CD14-positive monocyte (primary cell): ENCODE measurements at regions not wholly inside any gene's neighbourhood (a gene's known extent, or its start where the extent isn't known, plus 50 kb on each side); places are given as distances from the start of the nearest gene placed in this dataset.

Experiments
- DNase-seq, 3 donors: peaks; one replicate each; pipeline ENCODE4 v3.0.0-alpha.2; 2011 to 2022
- H2AFZ ChIP-seq: 2 replicates; pipeline ENCODE4 v1.6.0; 2012; ENCODE audit warnings: mild to moderate bottlenecking, low read depth, low read length, inconsistent platforms; ENCODE audit not compliant: insufficient read depth, poor library complexity, severe bottlenecking
- H3K27ac ChIP-seq, 2 donors: 1 replicate in 1 of 2; 2 replicates in 1 of 2; pipeline ENCODE4 v1.5.1; 2012 to 2013; ENCODE audit warnings: low read length in 2 of 2, control low read depth in 1 of 2, inconsistent platforms in 1 of 2, low read depth in 1 of 2, mild to moderate bottlenecking in 1 of 2
- H3K27me3 ChIP-seq, 2 donors: one replicate each; pipeline versions ENCODE4 v1.6.0 to v1.6.1; 2011 to 2013; ENCODE audit warnings: low read length in 2 of 2; ENCODE audit not compliant: control insufficient read depth in 2 of 2, insufficient read depth in 2 of 2
- H3K36me3 ChIP-seq, 2 donors: replicated peaks in 1 of 2; 1 replicate in 1 of 2; 2 replicates in 1 of 2; pipeline versions ENCODE4 v1.5.1 to v1.6.1; 2012 to 2013; ENCODE audit warnings: low read length in 2 of 2, control low read depth in 1 of 2, inconsistent platforms in 1 of 2, mild to moderate bottlenecking in 1 of 2; ENCODE audit not compliant: insufficient read depth in 2 of 2, control insufficient read depth in 1 of 2
- H3K4me1 ChIP-seq, 2 donors: 1 replicate in 1 of 2; 2 replicates in 1 of 2; pipeline versions ENCODE4 v1.5.1 to v1.6.1; 2012 to 2013; ENCODE audit warnings: low read length in 2 of 2, control low read depth in 1 of 2, inconsistent platforms in 1 of 2, mild to moderate bottlenecking in 1 of 2, moderate library complexity in 1 of 2; ENCODE audit not compliant: insufficient read depth in 2 of 2, control insufficient read depth in 1 of 2
- H3K4me2 ChIP-seq: replicated peaks from 2 replicates; pipeline ENCODE3; 2012; ENCODE audit warnings: low read length, moderate library complexity, mild to moderate bottlenecking; ENCODE audit not compliant: poor library complexity, severe bottlenecking; ENCODE audit errors: extremely low read depth
- H3K4me3 ChIP-seq, 3 experiments: fragments of 200-600 bp in 1 of 3; sonication (generic) in 1 of 3; replicated peaks in 1 of 3; 1 replicate in 2 of 3; 2 replicates in 1 of 3; pipeline ENCODE4 v1.5.1; 2011 to 2013; ENCODE audit warnings: low read length in 3 of 3, mild to moderate bottlenecking in 3 of 3, control low read depth in 2 of 3, low read depth in 2 of 3, inconsistent platforms in 1 of 3, moderate library complexity in 1 of 3
- H3K79me2 ChIP-seq: 2 replicates; pipeline ENCODE4 v1.6.0; 2012; ENCODE audit warnings: mild to moderate bottlenecking, control low read depth, inconsistent platforms, low read length, moderate library complexity; ENCODE audit not compliant: insufficient read depth
- H3K9ac ChIP-seq: 2 replicates; pipeline ENCODE4 v1.6.0; 2017; ENCODE audit warnings: low read length, mild to moderate bottlenecking; ENCODE audit not compliant: insufficient read depth, poor library complexity, severe bottlenecking
- H3K9me3 ChIP-seq, 2 donors: replicated peaks in 1 of 2; 1 replicate in 1 of 2; 2 replicates in 1 of 2; pipeline versions ENCODE4 v1.5.1 to v1.6.1; 2012 to 2013; ENCODE audit warnings: low read length in 2 of 2, control low read depth in 1 of 2; ENCODE audit not compliant: control insufficient read depth in 1 of 2, insufficient read depth in 1 of 2
- H4K20me1 ChIP-seq: 2 replicates; pipeline ENCODE4 v1.6.0; 2012; ENCODE audit warnings: mild to moderate bottlenecking, low read length, control low read depth, moderate library complexity; ENCODE audit not compliant: insufficient read depth
- H3K27ac Mint-ChIP-seq, 7 donors: one replicate each; pipeline ENCODE4 v1.8.0; 2020; ENCODE audit warnings: mild to moderate bottlenecking in 7 of 7, mixed read lengths in 7 of 7, moderate library complexity in 6 of 7, inconsistent platforms in 2 of 7
- H3K27me3 Mint-ChIP-seq, 3 donors: one replicate each; pipeline ENCODE4 v1.8.0; 2021 to 2022; ENCODE audit warnings: low read depth in 3 of 3, mild to moderate bottlenecking in 3 of 3, mixed read lengths in 3 of 3, moderate library complexity in 3 of 3, inconsistent platforms in 1 of 3
- H3K36me3 Mint-ChIP-seq, 2 donors: one replicate each; pipeline ENCODE4 v1.8.0; 2020; ENCODE audit warnings: mixed read lengths in 2 of 2, inconsistent platforms in 1 of 2, mild to moderate bottlenecking in 1 of 2
- H3K4me1 Mint-ChIP-seq: one replicate; pipeline ENCODE4 v1.8.0; 2020; ENCODE audit warnings: mild to moderate bottlenecking, mixed read lengths
- H3K4me3 Mint-ChIP-seq, 2 donors: one replicate each; pipeline ENCODE4 v1.8.0; 2020; ENCODE audit warnings: mild to moderate bottlenecking in 2 of 2, mixed read lengths in 2 of 2, moderate library complexity in 1 of 2
- H3K9me3 Mint-ChIP-seq, 7 donors: one replicate each; pipeline ENCODE4 v1.8.0; 2020 to 2022; ENCODE audit warnings: mixed read lengths in 7 of 7, mild to moderate bottlenecking in 6 of 7, moderate library complexity in 6 of 7, inconsistent platforms in 2 of 7
- CTCF ChIP-seq: fragments of 200-600 bp; IDR thresholded peaks from one replicate; pipeline ENCODE4 v1.8.0; 2022; ENCODE audit warnings: antibody characterized with exemption, mild to moderate bottlenecking
- whole genome bisulfite sequencing: methylation state at CpG from one replicate; pipeline ENCODE4 v1.1.5; 2013; ENCODE audit warnings: missing lambda C conversion rate; ENCODE audit not compliant: insufficient coverage; 5-methylcytosine and 5-hydroxymethylcytosine counted together
- intact Hi-C, 2 donors: fragments of 100-400 bp; cut with micrococcal nuclease; formaldehyde crosslinking; loops; one replicate each; pipeline versions ENCODE4 v1.15.0 to v1.15.1; 2023

GRCh38 chr2:489084-489483, 188.1 kb downstream of the TMEM18 start:
- Histone ChIP-seq H3K27me3 (no peaks in the 10 kb centered on the region), H3K9ac (no peak overlapping the region), H3K4me1 (no peaks in the 10 kb centered on the region), H3K4me2 (no peak overlapping the region), H2AFZ (no peak overlapping the region), H3K4me3 (no peak overlapping the region), H4K20me1 (no peaks in the 10 kb centered on the region), H3K36me3 (no peaks in the 10 kb centered on the region), H3K9me3 (no peaks in the 10 kb centered on the region), H3K79me2 (no peaks in the 10 kb centered on the region), H3K27ac (no peak overlapping the region)
- no peak overlapping the region for H3K27ac Mint-ChIP-seq
- peaks cover 0 to 2% (median 0%) of the 10 kb centered on the region in 7 donors for H3K9me3 Mint-ChIP-seq
- WGBS = 84% methylated on average over 10 of the region's 14 CpGs
- no peak overlapping the region for H3K4me3 Mint-ChIP-seq
- no peak for DNase-seq
- no peaks in the 10 kb centered on the region for H3K36me3 Mint-ChIP-seq
- H3K27me3 Mint-ChIP-seq = peaks cover 0 to 2% (median 0%) of the 10 kb centered on the region in 3 donors
- no peak for TF ChIP-seq CTCF
- intact Hi-C loops = no loop called here
- H3K4me1 Mint-ChIP-seq = no peaks in the 10 kb centered on the region

- H3K4me2 ChIP-seq = no peak overlapping the region
- DNase-seq = no peak
- intact Hi-C loops = no loop called here
- no peak overlapping the region for H3K4me3 ChIP-seq
- H3K36me3 ChIP-seq = no peaks in the 10 kb centered on the region
- no peak for TF ChIP-seq CTCF
- no peak overlapping the region for H3K27ac ChIP-seq
- H3K4me1 Mint-ChIP-seq = no peaks in the 10 kb centered on the region
- H3K4me1 ChIP-seq = no peaks in the 10 kb centered on the region
- peaks cover 0 to 2% (median 0%) of the 10 kb centered on the region in 3 donors for H3K27me3 Mint-ChIP-seq
- no peak overlapping the region for H3K9ac ChIP-seq
- H3K9me3 Mint-ChIP-seq = peaks cover 0 to 2% (median 0%) of the 10 kb centered on the region in 7 donors
- H3K27ac Mint-ChIP-seq = no peak overlapping the region
- no peaks in the 10 kb centered on the region for H4K20me1 ChIP-seq
- no peaks in the 10 kb centered on the region for H3K27me3 ChIP-seq
- H3K4me3 Mint-ChIP-seq = no peak overlapping the region
- WGBS = 95% methylated on average over 25 of the region's 40 CpGs
- no peaks in the 10 kb centered on the region for H3K79me2 ChIP-seq
- H3K9me3 ChIP-seq = no peaks in the 10 kb centered on the region
- H3K36me3 Mint-ChIP-seq = no peaks in the 10 kb centered on the region
- H2AFZ ChIP-seq = no peak overlapping the region
Observed at GRCh38 chr2:487186-488079, 189.8 kb downstream of the TMEM18 start.
